HG03108 (cell line): ENCODE measurements at regions not wholly inside any gene's neighbourhood (a gene's known extent, or its start where the extent isn't known, plus 50 kb on each side); places are given as distances from the start of the nearest gene placed in this dataset.
"Not testable (repeated sequence)": the region's sequence is repeated elsewhere in the genome, so short reads cannot be mapped to it uniquely, and the experiment has no call there.

ENCODE experiments used
- ATAC-seq: cut with Tn5 transposase; IDR thresholded peaks from one replicate; pipeline ENCODE4 v1.9.1; 2021; ENCODE audit warnings: moderate library complexity; ENCODE audit not compliant: unreplicated experiment

GRCh38 chr5:156169495-156169894 lies 157.5 kb upstream of the SGCD start:
- ATAC-seq: no peak

GRCh38 chr5:156170351-156170961 lies 156.5 kb upstream of the SGCD start:
- no peak for ATAC-seq

GRCh38 chr5:156174225-156174624 lies 152.7 kb upstream of the SGCD start:
- no peak for ATAC-seq

DNA sequence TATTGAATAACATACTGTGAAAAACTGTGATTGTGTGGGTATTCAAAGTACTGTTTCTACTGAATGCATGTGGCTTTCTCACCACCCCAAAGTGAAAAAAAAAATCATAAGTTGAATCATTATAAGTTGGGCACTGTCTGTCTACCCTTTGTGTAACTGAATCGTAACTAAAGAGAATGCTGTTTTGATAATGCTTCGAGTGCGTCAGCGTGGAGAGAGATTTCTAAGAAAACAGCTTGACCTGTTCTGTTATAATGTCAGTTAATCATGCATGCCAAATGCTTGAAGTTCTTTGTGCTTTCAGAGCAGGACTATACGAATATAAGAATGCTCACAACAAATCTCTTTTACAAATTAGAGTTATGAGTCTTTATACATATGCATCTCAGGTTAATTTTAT lies 148.8 kb upstream of the SGCD start:
- ATAC-seq: no peak

GRCh38 chr5:156181656-156182055 lies 145.3 kb upstream of the SGCD start:
- no peak for ATAC-seq

DNA sequence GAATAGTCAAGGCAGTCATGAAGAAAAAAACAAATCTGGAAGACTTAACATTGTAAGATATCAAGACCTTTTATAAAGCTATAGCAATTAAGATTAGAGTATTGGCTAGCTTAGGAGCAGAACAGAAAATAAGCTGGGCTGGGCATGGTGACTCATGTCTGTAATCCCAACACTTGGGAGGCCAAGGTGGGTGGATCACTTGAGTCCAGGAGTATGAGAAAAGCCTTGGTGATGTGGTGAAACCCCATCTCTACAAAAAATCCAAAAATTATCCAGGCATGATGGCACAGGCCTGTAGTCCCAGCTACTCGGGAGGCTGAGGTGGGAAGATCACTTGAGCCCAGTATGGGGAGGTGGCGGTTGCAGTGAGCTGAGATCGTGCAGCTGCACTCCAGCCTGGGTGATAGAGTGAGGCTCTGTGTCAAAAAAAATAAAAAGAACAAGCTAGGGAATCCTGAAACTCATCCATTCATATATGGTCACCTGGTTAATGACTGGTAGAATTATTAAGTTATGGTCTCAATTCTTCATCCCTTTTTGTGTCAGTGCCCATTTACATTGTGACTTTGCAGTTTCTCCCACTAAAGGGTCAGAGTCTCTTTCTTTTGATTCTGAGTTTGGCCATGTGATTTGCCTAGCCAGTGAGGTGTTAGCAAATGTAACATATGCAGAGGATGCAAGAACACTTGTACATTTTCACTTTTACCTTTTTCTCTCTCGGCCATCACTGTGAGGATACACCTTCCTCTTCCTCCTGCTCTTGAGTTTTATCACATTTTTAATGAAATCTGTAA lies 144.6 kb upstream of the SGCD start:
- no peak for ATAC-seq

- no peak for ATAC-seq
Observed at GRCh38 chr5:156186760-156187159, 140.2 kb upstream of the SGCD start.

GRCh38 chr5:156188016-156188415 lies 138.9 kb upstream of the SGCD start:
- ATAC-seq: no peak

- no peak for ATAC-seq
Observed at GRCh38 chr5:156189628-156190027, 137.3 kb upstream of the SGCD start.

GRCh38 chr5:156191547-156191946 lies 135.4 kb upstream of the SGCD start:
- no peak for ATAC-seq

DNA sequence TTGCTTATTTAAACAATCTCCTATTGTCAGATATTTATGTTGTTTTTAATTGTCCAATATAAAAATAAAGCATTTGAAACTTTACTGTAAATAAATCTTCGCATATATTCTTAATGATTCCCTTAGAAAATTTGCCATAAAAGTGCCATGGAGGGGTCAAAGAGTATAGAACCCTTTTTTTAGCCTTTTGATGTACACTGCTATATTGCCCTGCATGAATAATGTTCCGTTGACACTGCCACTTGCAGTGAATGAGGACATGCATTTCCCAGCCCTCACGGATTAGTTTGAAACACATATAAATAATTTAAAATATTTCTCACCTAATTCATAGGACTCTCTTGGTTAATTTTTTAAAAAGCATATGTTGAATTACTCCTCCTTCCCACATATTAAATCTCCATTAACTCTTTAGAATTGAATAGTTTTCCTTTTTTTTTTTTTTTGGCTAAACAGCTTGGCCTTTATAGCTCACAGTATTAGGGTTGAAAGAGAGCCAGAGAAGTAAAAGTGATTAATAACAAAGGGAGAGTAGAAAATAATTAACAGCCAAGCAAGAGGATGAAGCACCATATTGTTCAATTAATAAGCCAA lies 129.8 kb upstream of the SGCD start:
- ATAC-seq: no peak

- no peak for ATAC-seq
Observed at GRCh38 chr5:156199045-156199444, 127.9 kb upstream of the SGCD start.

DNA sequence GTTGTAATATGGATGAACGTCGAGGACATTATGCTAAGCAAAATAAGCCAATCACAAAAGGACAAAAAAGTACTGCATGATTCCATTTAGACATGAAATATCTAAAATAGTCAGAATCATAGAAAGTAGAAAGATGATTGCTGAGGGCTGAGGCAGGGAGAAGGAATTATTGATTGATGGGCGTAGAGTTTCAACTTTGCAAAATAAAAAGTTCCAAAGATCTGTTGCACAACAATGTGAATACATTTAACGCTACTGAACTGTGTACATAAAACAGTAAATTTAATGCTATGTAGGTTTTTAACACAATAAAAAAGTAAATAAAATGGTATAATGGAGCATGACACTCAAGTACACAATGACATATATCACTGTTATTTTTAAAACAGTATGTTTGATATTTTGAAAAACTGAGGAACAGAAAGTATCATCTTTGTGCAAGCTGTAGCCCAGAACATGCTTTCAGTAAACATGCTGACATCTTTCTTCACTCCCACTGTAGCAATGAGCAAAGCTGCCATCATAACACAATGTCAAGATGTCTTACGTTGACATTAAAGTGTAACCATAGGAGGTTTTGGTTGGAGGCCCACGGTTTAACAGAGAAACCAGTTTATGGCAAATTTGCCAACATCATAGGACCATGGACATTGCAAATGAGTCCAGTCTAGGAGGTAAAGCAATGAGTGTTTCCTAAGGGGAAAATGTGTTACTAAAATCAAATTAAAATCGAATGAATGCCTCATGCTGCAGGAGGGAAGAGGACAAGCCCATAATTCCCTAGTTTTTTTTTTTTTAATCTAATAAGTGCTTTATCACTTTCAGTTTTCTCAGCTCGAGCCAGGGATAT lies 125.8 kb upstream of the SGCD start:
- no peak for ATAC-seq

- ATAC-seq: no peak
Observed at GRCh38 chr5:156201788-156202403, 125.1 kb upstream of the SGCD start.

- ATAC-seq: no peak
Observed at GRCh38 chr5:156208271-156208670, 118.7 kb upstream of the SGCD start.

DNA sequence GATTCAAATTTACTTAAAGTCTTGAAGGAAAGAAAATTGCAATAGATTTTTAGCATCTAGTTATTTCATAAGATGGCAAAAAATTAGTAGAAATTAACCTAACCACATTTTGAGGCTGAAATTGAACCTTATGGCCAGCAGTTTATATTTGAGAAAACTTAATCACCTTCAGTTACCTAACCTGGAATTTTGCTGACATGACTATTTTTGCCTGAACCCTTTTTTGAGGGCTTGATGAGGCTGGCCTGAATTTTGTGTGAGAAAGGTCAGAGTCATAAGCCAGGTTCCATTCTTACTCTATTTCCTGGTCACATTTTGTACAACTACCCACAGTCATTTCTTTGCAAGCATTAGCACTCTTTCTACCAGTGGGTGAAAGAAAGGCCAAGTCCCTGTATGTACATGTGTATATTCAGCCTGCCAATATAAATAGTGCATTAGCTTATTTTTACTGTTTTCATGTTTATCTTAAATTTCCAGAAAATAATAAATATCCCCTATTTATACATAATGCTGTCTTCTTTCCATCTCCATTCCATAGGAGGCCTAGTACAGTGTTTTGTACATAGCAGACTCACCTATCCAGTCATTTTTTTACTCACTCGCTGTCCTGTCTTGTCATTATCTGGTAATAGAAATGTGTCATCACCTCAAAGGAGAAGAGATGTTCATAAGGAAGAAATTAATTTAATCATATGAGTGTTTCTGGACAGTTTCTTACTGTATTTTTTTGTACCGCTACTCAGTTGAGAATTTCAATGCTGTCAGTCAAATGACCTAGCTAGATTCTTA lies 108.4 kb upstream of the SGCD start:
- no peak for ATAC-seq

- no peak for ATAC-seq
Observed at GRCh38 chr5:156219483-156220005, 107.4 kb upstream of the SGCD start.

- ATAC-seq: no peak
Observed at GRCh38 chr5:156221816-156222215, 105.1 kb upstream of the SGCD start.

DNA sequence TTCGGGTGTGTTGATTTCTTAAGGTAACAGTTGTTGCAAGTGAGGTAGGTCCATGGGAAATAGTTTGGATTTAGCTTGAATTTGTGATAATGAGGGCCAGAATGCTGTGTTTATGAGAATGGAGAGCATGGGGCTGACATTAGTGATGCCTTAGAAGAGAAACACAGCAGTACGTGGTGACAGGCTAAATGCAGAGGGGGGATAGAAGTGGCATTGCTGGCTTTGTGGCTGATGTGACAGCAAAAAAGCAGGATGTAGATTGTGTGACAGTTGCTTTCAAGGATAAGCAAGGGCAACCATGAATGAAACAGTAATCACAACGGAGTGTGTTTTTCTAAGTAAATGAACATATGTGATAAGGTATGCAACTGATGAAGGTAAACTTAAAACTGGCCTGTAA lies 103.4 kb upstream of the SGCD start:
- no peak for ATAC-seq

DNA sequence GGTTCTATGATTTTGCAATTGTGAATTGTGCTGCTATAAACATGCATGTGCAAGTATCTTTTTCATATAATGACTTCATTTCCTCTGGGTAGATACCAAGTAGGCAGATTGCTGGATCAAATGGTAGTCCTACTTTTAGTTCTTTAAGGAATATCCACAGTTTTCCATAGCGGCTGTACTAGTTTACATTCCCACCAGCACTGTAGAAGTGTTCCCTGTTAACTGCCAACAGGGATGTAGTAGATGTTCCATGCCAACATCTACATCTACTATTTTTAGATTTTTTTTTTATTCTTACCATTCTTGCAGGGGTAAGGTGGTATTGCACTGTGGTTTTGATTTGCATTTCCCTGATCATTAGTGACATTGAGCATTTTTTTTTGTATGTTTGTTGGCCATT lies 100.5 kb upstream of the SGCD start:
- not testable (repeated sequence) for ATAC-seq
